Transverse colon (tissue), 4 donors: ENCODE measurements at regions not wholly inside any gene's neighbourhood (a gene's known extent, or its start where the extent isn't known, plus 50 kb on each side); places are given as distances from the start of the nearest gene placed in this dataset.
A peak's percentile ranks its signal among the peaks of the same experiment; 100 is the strongest.

Experiments used
- DNase-seq: peaks from one replicate; pipeline ENCODE4 v3.0.0-alpha.2; 2019
- H3K27ac ChIP-seq, 4 donors: fragments of 200-600 bp; sonication (generic); 2 replicates each; pipeline ENCODE4 v1.5.1; 2016 to 2018; ENCODE audit warnings: inconsistent platforms in 4 of 4
- H3K27me3 ChIP-seq: fragments of 200-600 bp; sonication (generic); 2 replicates; pipeline ENCODE4 v1.5.1; 2017; ENCODE audit warnings: inconsistent platforms
- H3K36me3 ChIP-seq, 4 donors: fragments of 200-600 bp; sonication (generic); 2 replicates each; pipeline ENCODE4 v1.5.1; 2017 to 2019; ENCODE audit warnings: inconsistent platforms in 4 of 4
- H3K4me1 ChIP-seq, 4 donors: fragments of 200-600 bp; sonication (generic); 2 replicates each; pipeline ENCODE4 v1.5.1; 2017 to 2020; ENCODE audit warnings: inconsistent platforms in 4 of 4
- H3K4me3 ChIP-seq, 4 donors: fragments of 200-600 bp; sonication (generic); 1 replicate in 1 of 4; 2 replicates in 3 of 4; pipeline versions ENCODE4 v1.5.1 to v1.6.1; 2017 to 2019; ENCODE audit warnings: inconsistent platforms in 4 of 4
- H3K9me3 ChIP-seq, 2 donors: fragments of 200-600 bp; sonication (generic); 2 replicates each; pipeline ENCODE4 v1.5.1; 2017 to 2019; ENCODE audit warnings: inconsistent platforms in 2 of 2
- CTCF ChIP-seq, 5 experiments: fragments of 200-600 bp in 3 of 5; fragments of 450-650 bp in 2 of 5; sonication (generic) in 3 of 5; IDR thresholded peaks; 1 replicate in 2 of 5; 2 replicates in 3 of 5; pipeline ENCODE4 v1.5.1; 2016 to 2017; ENCODE audit warnings: antibody characterized with exemption in 5 of 5, inconsistent platforms in 3 of 5, mild to moderate bottlenecking in 2 of 5, moderate library complexity in 1 of 5
- EP300 ChIP-seq: sonication (generic); formaldehyde crosslinking; IDR thresholded peaks from one replicate; pipeline ENCODE4 v1.6.1; 2017; ENCODE audit warnings: antibody characterized with exemption, low read depth
- POLR2A ChIP-seq: fragments of 450-650 bp; IDR thresholded peaks from one replicate; pipeline ENCODE4 v1.6.1; 2016; ENCODE audit warnings: antibody characterized with exemption, mild to moderate bottlenecking, moderate library complexity
- POLR2AphosphoS5 ChIP-seq, 3 donors: sonication (generic); formaldehyde crosslinking; IDR thresholded peaks; one replicate each; pipeline ENCODE4 v1.6.1; 2016; ENCODE audit warnings: antibody characterized with exemption in 3 of 3
- WGBS, 2 donors: methylation state at CpG; one replicate each; pipeline ENCODE4 v1.1.5; 2018; ENCODE audit warnings: low coverage in 1 of 2; 5-methylcytosine and 5-hydroxymethylcytosine counted together
- in situ Hi-C, 4 donors: fragments of 200-750 bp; cut with MboI; loops; one replicate each; pipeline versions ENCODE4 v1.15.0 to v1.15.1; 2017; ENCODE audit warnings: low sequenced_read_pairs in 3 of 4, low pct_ligation_motif_present in 1 of 4, low pct_unique_long_range_greater_than_20kb in 1 of 4
- intact Hi-C: fragments of 100-400 bp; cut with DNase I; formaldehyde crosslinking; loops from one replicate; pipeline ENCODE4 v1.15.1; 2023; ENCODE audit warnings: low total_unique reads

- DNase-seq, result no peak
- Histone ChIP-seq H3K36me3 (no peaks in the 10 kb centered on the region), H3K27ac (no peak overlapping the region), H3K9me3 (no peaks in the 10 kb centered on the region), H3K27me3 (no peaks in the 10 kb centered on the region), H3K4me3 (no peak overlapping the region), H3K4me1 (peaks cover 0 to under 1% (median 0%) of the 10 kb centered on the region in 4 donors)
- no peak for TF ChIP-seq POLR2AphosphoS5 (IDR thresholded peaks at IDR 0.05)
- no peak for TF ChIP-seq CTCF (IDR thresholded peaks at IDR 0.05)
- TF ChIP-seq EP300, result no peak
- TF ChIP-seq POLR2A, result no peak
- intact Hi-C loops (no loop called here), in situ Hi-C loops (no loop called here)
- WGBS, 2 donors, result 93 to 100% methylated on average over 1 to 3 of the region's 3 CpGs
Observed at GRCh38 chr5:124315741-124316415, 430.6 kb downstream of the ZNF608 start.

GRCh38 chr5:124310453-124310852 lies 436.0 kb downstream of the ZNF608 start:
- Histone ChIP-seq H3K36me3 (no peaks in the 10 kb centered on the region), H3K27me3 (no peaks in the 10 kb centered on the region), H3K4me3 (no peak overlapping the region), H3K4me1 (peaks cover 0 to 15% (median 2%) of the 10 kb centered on the region in 4 donors), H3K9me3 (no peaks in the 10 kb centered on the region), H3K27ac (no peak overlapping the region)
- in situ Hi-C loops (no loop called here), intact Hi-C loops (no loop called here)
- WGBS, 2 donors, result 42 to 46% methylated on average over 3 of the region's 3 CpGs
- no peak for DNase-seq
- no peak for TF ChIP-seq POLR2A
- peak in 1 of 3 donors; percentile 14 for TF ChIP-seq POLR2AphosphoS5 (IDR thresholded peaks at IDR 0.05)

GRCh38 chr5:124309241-124309980 lies 437.0 kb downstream of the ZNF608 start:
- in situ Hi-C loops (no loop called here), intact Hi-C loops (no loop called here)
- DNase-seq, result no peak

GRCh38 chr5:124303366-124303765 lies 443.1 kb downstream of the ZNF608 start:
- H3K27me3 ChIP-seq, result no peaks in the 10 kb centered on the region
- peak overlapping the region in 1 of 4 donors; percentile 45 for H3K27ac ChIP-seq
- in situ Hi-C loops, result no loop called here
- H3K4me3 ChIP-seq, result no peak overlapping the region
- no peaks in the 10 kb centered on the region for H3K9me3 ChIP-seq
- WGBS, 2 donors, result 86 to 93% methylated on average over 1 of the region's 1 CpG
- peaks cover 0 to 7% (median 0%) of the 10 kb centered on the region in 4 donors for H3K4me1 ChIP-seq
- intact Hi-C loops, result no loop called here
- no peak for TF ChIP-seq EP300
- TF ChIP-seq POLR2AphosphoS5 (IDR thresholded peaks at IDR 0.05), result no peak
- no peak for TF ChIP-seq POLR2A
- no peak for TF ChIP-seq CTCF (IDR thresholded peaks at IDR 0.05)
- no peaks in the 10 kb centered on the region for H3K36me3 ChIP-seq
- no peak for DNase-seq

More at GRCh38 chr5:124309241-124309980, 437.0 kb downstream of the ZNF608 start:
- peaks cover 0 to 15% (median 2%) of the 10 kb centered on the region in 4 donors for H3K4me1 ChIP-seq
- no peak overlapping the region for H3K4me3 ChIP-seq
- H3K9me3 ChIP-seq, result no peaks in the 10 kb centered on the region
- no peaks in the 10 kb centered on the region for H3K27me3 ChIP-seq
- H3K27ac ChIP-seq, result no peak overlapping the region
- TF ChIP-seq EP300, result no peak
- TF ChIP-seq POLR2A, result no peak
- TF ChIP-seq CTCF (IDR thresholded peaks at IDR 0.05), result no peak
- TF ChIP-seq POLR2AphosphoS5 (IDR thresholded peaks at IDR 0.05), result no peak
- WGBS, 2 donors, result 57 to 70% methylated on average over 8 to 11 of the region's 11 CpGs
- H3K36me3 ChIP-seq, result no peaks in the 10 kb centered on the region
